ENCODE measurements at regions not wholly inside any gene's neighbourhood (a gene's known extent, or its start where the extent isn't known, plus 50 kb on each side); places are given as distances from the start of the nearest gene placed in this dataset.

DNA sequence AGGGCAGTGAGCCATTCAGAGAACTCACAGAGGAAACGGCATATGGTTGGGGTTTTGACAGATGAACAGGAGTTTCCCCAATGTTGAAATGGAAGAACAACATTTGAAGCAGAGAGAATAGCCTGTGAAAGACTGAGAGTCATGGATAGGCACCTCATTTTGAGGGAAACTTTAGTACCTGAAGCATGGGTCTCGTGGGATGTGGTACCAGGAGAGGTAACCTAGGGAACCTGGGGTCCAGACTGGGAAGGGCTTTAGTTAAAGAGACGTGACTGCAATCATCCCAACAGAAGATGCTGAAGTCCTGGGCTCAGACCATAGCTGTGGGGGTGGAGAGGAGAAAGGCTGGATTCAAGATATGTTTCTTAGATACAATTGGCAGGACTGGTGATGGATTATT lies 137.8 kb upstream of the CCL2 start:
- in situ Hi-C loops (cut with HindIII; ENCODE audit: extremely low pct_ligation_motif_present, low pct_unique_long_range_greater_than_20kb) (no loop called here), intact Hi-C loops (cut with micrococcal nuclease; ENCODE audit: unreplicated experiment) (no loop called here)
- Histone ChIP-seq H3K9ac (ENCODE audit: insufficient read depth, low read depth, low read length) (no peak overlapping the region), H3K4me3 (replicated peaks in 1 of 3; ENCODE audit: insufficient read depth in 1 of 3, low read depth in 2 of 3, low read length in 3 of 3) (no peak overlapping the region), H3K9me3 (ENCODE audit: low read length) (no peaks in the 10 kb centered on the region), H4K20me1 (ENCODE audit: insufficient read depth, low read length) (no peaks in the 10 kb centered on the region), H2AFZ (ENCODE audit: low read length) (no peak overlapping the region), H3K4me1 (ENCODE audit: insufficient read depth, low read length) (no peaks in the 10 kb centered on the region), H3K27ac (ENCODE audit: extremely low read length, insufficient read depth, low read length) (no peak overlapping the region), H3K36me3 (replicated peaks in 1 of 2; ENCODE audit: control insufficient read depth in 1 of 2, insufficient read depth in 2 of 2, low read length in 2 of 2) (no peaks in the 10 kb centered on the region), H3K79me2 (ENCODE audit: insufficient read depth, low read length) (no peaks in the 10 kb centered on the region), H3K4me2 (ENCODE audit: low read depth, low read length) (no peak overlapping the region), H3K27me3 (ENCODE audit: control insufficient read depth in 1 of 2, insufficient read depth in 2 of 2, low read length in 2 of 2) (no peaks in the 10 kb centered on the region)
- ATAC-seq (no peak), FAIRE-seq (no peak), DNase-seq (ENCODE audit: low spot score) (no peak)
- POLR2A ChIA-PET: no interaction called here
- 1% methylated on average over 3 of the region's 3 CpGs for WGBS (ENCODE audit: low lambda C conversion rate)
- no TSS peak for BruUV-seq (replicated peaks)
- CTCF ChIA-PET (ENCODE audit: low intra/inter-chr PET ratio, low total read pairs): no interaction called here
- TF ChIP-seq CBX2 (IDR thresholded peaks at IDR 0.05; ENCODE audit: low read depth, low read length) (no peak), CBX2 (CRISPR knock-in tag; IDR thresholded peaks at IDR 0.05; ENCODE audit: low read depth) (no peak), ZNF44 (CRISPR knock-in tag; IDR thresholded peaks at IDR 0.05) (no peak), ZFP90 (CRISPR knock-in tag; IDR thresholded peaks at IDR 0.05; ENCODE audit: borderline replicate concordance) (no peak), ZMYM3 (CRISPR knock-in tag; IDR thresholded peaks at IDR 0.05) (no peak), REPIN1 (CRISPR knock-in tag; IDR thresholded peaks at IDR 0.05; ENCODE audit: borderline replicate concordance, low read depth) (no peak), PRPF4 (IDR thresholded peaks at IDR 0.05; ENCODE audit: low read depth, low read length, poor library complexity, severe bottlenecking) (no peak), ZNF282 (IDR thresholded peaks at IDR 0.05; ENCODE audit: partially characterized antibody) (no peak), MZF1 (CRISPR knock-in tag; IDR thresholded peaks at IDR 0.05; ENCODE audit: borderline replicate concordance) (no peak), ZNF17 (CRISPR knock-in tag; IDR thresholded peaks at IDR 0.05) (no peak), STAT5B (CRISPR knock-in tag; IDR thresholded peaks at IDR 0.05) (no peak), ZFP36L1 (CRISPR knock-in tag; IDR thresholded peaks at IDR 0.05) (no peak)
- TF ChIP-seq, protein P1, sequence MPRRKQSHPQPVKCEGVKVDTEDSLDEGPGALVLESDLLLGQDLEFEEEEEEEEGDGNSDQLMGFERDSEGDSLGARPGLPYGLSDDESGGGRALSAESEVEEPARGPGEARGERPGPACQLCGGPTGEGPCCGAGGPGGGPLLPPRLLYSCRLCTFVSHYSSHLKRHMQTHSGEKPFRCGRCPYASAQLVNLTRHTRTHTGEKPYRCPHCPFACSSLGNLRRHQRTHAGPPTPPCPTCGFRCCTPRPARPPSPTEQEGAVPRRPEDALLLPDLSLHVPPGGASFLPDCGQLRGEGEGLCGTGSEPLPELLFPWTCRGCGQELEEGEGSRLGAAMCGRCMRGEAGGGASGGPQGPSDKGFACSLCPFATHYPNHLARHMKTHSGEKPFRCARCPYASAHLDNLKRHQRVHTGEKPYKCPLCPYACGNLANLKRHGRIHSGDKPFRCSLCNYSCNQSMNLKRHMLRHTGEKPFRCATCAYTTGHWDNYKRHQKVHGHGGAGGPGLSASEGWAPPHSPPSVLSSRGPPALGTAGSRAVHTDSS (CRISPR knock-in tag; conservative IDR thresholded peaks at IDR 0.05): no peak
- TF ChIP-seq, protein P2, sequence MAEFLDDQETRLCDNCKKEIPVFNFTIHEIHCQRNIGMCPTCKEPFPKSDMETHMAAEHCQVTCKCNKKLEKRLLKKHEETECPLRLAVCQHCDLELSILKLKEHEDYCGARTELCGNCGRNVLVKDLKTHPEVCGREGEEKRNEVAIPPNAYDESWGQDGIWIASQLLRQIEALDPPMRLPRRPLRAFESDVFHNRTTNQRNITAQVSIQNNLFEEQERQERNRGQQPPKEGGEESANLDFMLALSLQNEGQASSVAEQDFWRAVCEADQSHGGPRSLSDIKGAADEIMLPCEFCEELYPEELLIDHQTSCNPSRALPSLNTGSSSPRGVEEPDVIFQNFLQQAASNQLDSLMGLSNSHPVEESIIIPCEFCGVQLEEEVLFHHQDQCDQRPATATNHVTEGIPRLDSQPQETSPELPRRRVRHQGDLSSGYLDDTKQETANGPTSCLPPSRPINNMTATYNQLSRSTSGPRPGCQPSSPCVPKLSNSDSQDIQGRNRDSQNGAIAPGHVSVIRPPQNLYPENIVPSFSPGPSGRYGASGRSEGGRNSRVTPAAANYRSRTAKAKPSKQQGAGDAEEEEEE (CRISPR knock-in tag; IDR thresholded peaks at IDR 0.05; ENCODE audit: borderline replicate concordance): no peak
- TF ChIP-seq, protein P3, sequence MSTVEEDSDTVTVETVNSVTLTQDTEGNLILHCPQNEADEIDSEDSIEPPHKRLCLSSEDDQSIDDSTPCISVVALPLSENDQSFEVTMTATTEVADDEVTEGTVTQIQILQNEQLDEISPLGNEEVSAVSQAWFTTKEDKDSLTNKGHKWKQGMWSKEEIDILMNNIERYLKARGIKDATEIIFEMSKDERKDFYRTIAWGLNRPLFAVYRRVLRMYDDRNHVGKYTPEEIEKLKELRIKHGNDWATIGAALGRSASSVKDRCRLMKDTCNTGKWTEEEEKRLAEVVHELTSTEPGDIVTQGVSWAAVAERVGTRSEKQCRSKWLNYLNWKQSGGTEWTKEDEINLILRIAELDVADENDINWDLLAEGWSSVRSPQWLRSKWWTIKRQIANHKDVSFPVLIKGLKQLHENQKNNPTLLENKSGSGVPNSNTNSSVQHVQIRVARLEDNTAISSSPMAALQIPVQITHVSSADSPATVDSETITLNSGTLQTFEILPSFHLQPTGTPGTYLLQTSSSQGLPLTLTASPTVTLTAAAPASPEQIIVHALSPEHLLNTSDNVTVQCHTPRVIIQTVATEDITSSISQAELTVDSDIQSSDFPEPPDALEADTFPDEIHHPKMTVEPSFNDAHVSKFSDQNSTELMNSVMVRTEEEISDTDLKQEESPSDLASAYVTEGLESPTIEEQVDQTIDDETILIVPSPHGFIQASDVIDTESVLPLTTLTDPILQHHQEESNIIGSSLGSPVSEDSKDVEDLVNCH (CRISPR knock-in tag; IDR thresholded peaks at IDR 0.05): no peak
- TF ChIP-seq, protein P4, sequence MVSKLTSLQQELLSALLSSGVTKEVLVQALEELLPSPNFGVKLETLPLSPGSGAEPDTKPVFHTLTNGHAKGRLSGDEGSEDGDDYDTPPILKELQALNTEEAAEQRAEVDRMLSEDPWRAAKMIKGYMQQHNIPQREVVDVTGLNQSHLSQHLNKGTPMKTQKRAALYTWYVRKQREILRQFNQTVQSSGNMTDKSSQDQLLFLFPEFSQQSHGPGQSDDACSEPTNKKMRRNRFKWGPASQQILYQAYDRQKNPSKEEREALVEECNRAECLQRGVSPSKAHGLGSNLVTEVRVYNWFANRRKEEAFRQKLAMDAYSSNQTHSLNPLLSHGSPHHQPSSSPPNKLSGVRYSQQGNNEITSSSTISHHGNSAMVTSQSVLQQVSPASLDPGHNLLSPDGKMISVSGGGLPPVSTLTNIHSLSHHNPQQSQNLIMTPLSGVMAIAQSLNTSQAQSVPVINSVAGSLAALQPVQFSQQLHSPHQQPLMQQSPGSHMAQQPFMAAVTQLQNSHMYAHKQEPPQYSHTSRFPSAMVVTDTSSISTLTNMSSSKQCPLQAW (CRISPR knock-in tag; IDR thresholded peaks at IDR 0.05): no peak
- TF ChIP-seq, protein P5, sequence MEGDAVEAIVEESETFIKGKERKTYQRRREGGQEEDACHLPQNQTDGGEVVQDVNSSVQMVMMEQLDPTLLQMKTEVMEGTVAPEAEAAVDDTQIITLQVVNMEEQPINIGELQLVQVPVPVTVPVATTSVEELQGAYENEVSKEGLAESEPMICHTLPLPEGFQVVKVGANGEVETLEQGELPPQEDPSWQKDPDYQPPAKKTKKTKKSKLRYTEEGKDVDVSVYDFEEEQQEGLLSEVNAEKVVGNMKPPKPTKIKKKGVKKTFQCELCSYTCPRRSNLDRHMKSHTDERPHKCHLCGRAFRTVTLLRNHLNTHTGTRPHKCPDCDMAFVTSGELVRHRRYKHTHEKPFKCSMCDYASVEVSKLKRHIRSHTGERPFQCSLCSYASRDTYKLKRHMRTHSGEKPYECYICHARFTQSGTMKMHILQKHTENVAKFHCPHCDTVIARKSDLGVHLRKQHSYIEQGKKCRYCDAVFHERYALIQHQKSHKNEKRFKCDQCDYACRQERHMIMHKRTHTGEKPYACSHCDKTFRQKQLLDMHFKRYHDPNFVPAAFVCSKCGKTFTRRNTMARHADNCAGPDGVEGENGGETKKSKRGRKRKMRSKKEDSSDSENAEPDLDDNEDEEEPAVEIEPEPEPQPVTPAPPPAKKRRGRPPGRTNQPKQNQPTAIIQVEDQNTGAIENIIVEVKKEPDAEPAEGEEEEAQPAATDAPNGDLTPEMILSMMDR (CRISPR knock-in tag; IDR thresholded peaks at IDR 0.05): no peak

All from HepG2 (cell line).